ENCODE measurements at regions not wholly inside any gene's neighbourhood (a gene's known extent, or its start where the extent isn't known, plus 50 kb on each side); places are given as distances from the start of the nearest gene placed in this dataset.

GRCh38 chr7:125409921-125410320 lies 480.3 kb upstream of the POT1 start:
- TF ChIP-seq FOXA1 (IDR thresholded peaks at IDR 0.05) (no peak), SUZ12 (IDR thresholded peaks at IDR 0.05) (no peak), FOXM1 (IDR thresholded peaks at IDR 0.05; ENCODE audit: borderline replicate concordance) (no peak)

All from HEK293T (cell line).